Peyer's patch (tissue), 4 donors: ENCODE measurements at regions not wholly inside any gene's neighbourhood (a gene's known extent, or its start where the extent isn't known, plus 50 kb on each side); places are given as distances from the start of the nearest gene placed in this dataset.

Experiments used
- POLR2A ChIP-seq, 2 donors: fragments of 450-650 bp; IDR thresholded peaks; one replicate each; pipeline ENCODE4 v1.5.1; 2017; ENCODE audit warnings: antibody characterized with exemption in 2 of 2, mild to moderate bottlenecking in 2 of 2, moderate library complexity in 2 of 2
- TF ChIP-seq, protein P1 (sequence below), 6 experiments: fragments of 450-650 bp in 4 of 6; fragments of 200-600 bp in 2 of 6; sonication (generic) in 1 of 6; IDR thresholded peaks; one replicate each; pipeline ENCODE4 v1.5.1; 2017 to 2019; ENCODE audit warnings: antibody characterized with exemption in 6 of 6, mild to moderate bottlenecking in 3 of 6, moderate library complexity in 1 of 6

DNA sequence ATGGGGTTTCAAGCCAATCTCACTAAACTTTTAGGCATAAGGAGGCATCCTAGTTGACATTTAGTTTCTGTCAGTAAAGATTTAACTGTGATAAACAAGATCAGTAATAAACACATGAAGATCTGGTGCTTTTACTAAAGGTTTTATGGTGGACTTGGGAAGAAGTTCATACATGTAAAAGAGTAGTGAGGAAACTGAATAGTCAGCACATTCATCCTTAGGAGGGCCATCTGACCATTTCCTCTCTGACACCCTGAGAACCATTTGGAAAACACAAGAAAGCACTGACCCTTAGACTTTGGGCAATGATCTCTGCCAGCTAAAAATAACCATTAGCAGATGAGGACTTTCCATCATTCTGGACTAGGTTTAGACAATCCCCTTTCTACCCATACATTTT lies 1040.9 kb downstream of the AGBL1 start:
- no peak for TF ChIP-seq POLR2A (IDR thresholded peaks at IDR 0.05)
- TF ChIP-seq, protein P1, sequence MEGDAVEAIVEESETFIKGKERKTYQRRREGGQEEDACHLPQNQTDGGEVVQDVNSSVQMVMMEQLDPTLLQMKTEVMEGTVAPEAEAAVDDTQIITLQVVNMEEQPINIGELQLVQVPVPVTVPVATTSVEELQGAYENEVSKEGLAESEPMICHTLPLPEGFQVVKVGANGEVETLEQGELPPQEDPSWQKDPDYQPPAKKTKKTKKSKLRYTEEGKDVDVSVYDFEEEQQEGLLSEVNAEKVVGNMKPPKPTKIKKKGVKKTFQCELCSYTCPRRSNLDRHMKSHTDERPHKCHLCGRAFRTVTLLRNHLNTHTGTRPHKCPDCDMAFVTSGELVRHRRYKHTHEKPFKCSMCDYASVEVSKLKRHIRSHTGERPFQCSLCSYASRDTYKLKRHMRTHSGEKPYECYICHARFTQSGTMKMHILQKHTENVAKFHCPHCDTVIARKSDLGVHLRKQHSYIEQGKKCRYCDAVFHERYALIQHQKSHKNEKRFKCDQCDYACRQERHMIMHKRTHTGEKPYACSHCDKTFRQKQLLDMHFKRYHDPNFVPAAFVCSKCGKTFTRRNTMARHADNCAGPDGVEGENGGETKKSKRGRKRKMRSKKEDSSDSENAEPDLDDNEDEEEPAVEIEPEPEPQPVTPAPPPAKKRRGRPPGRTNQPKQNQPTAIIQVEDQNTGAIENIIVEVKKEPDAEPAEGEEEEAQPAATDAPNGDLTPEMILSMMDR (IDR thresholded peaks at IDR 0.05) = no peak
